HCT116 (cell line): ENCODE measurements at regions not wholly inside any gene's neighbourhood (a gene's known extent, or its start where the extent isn't known, plus 50 kb on each side); places are given as distances from the start of the nearest gene placed in this dataset.

Experiments used
- ATAC-seq: fragments of 200-7000 bp; cut with Tn5 transposase; 2 replicates; pipeline ENCODE4 v1.9.1; 2020; ENCODE audit warnings: mild to moderate bottlenecking, moderate library complexity
- BruUV-seq: library from RNA; stranded (reverse); fragments of 400-500 nt; replicated peaks from 2 replicates; lab custom pipeline; 2021; lab: Mats Ljungman, UMichigan
- CTCF ChIA-PET: fragments of 300-600 bp; sonication (Branson Sonifier 250); formaldehyde crosslinking; loops from one replicate; lab custom pipeline; 2021; ENCODE audit warnings: antibody characterized with exemption; lab: Charles Lee
- POLR2A ChIA-PET: fragments of 300-600, 350-600 bp; sonication (Branson Sonifier 250); formaldehyde crosslinking; loops from one replicate; lab custom pipeline; 2021; ENCODE audit warnings: antibody characterized with exemption; lab: Charles Lee
- RAD21 ChIA-PET, 2 experiments: fragments of 300-600 bp; sonication (Branson Sonifier 250); formaldehyde crosslinking; loops; one replicate each; lab custom pipeline; 2023; ENCODE audit warnings: low total read pairs in 2 of 2; ENCODE audit not compliant: uncharacterized antibody in 2 of 2, unreplicated experiment in 2 of 2, low non-redundant PET in 1 of 2; lab: Charles Lee
- DNase-seq: peaks from one replicate; pipeline ENCODE4 v3.0.0-alpha.2; 2010; ENCODE audit warnings: low read depth, low spot score
- H2AFZ ChIP-seq: fragments of 200-600 bp; shearing (Covaris generic), sonication (generic); 2 replicates; pipeline ENCODE4 v1.6.1; 2017; ENCODE audit warnings: low read depth, mixed run types, mixed read lengths, antibody characterized with exemption, low read length; ENCODE audit not compliant: poor library complexity, severe bottlenecking
- H3K27ac ChIP-seq: 2 replicates; pipeline ENCODE4 v1.5.1; 2012; ENCODE audit warnings: low read depth, low read length
- H3K27me3 ChIP-seq: fragments of 200-600 bp; sonication (generic); 2 replicates; pipeline ENCODE4 v1.6.1; 2016; ENCODE audit warnings: mixed run types, low read length, mixed read lengths; ENCODE audit not compliant: insufficient read depth
- H3K36me3 ChIP-seq, 2 experiments: fragments of 200-500 bp in 1 of 2; fragments of 200-600 bp in 1 of 2; sonication (Bioruptor generic) in 1 of 2; sonication (generic) in 1 of 2; 2 replicates each; pipeline versions ENCODE4 v1.5.1 to v1.6.1; 2014 to 2016; ENCODE audit warnings: low read length in 2 of 2, inconsistent platforms in 1 of 2, mixed read lengths in 1 of 2, mixed run types in 1 of 2; ENCODE audit not compliant: insufficient read depth in 2 of 2, control insufficient read depth in 1 of 2
- H3K4me1 ChIP-seq, 2 experiments: fragments of 200-600 bp in 1 of 2; sonication (generic) in 1 of 2; 2 replicates each; pipeline versions ENCODE4 v1.5.1 to v1.6.1; 2012 to 2017; ENCODE audit warnings: low read length in 2 of 2, inconsistent platforms in 1 of 2, mild to moderate bottlenecking in 1 of 2, mixed read lengths in 1 of 2, mixed run types in 1 of 2, moderate library complexity in 1 of 2; ENCODE audit not compliant: insufficient read depth in 2 of 2, control insufficient read depth in 1 of 2
- H3K4me2 ChIP-seq: fragments of 200-600 bp; sonication (generic); 2 replicates; pipeline ENCODE4 v1.6.1; 2017; ENCODE audit warnings: mixed run types, low read length, mixed read lengths
- H3K4me3 ChIP-seq, 2 experiments: fragments of 200-600 bp in 1 of 2; sonication (generic) in 1 of 2; replicated peaks in 1 of 2; 2 replicates each; pipeline ENCODE4 v1.5.1; 2011 to 2016; ENCODE audit warnings: low read length in 2 of 2, control low read depth in 1 of 2, low read depth in 1 of 2, mild to moderate bottlenecking in 1 of 2, mixed read lengths in 1 of 2, mixed run types in 1 of 2
- H3K79me2 ChIP-seq: fragments of 200-600 bp; sonication (generic); 2 replicates; pipeline ENCODE4 v1.6.1; 2017; ENCODE audit warnings: mild to moderate bottlenecking, mixed run types, low read length, moderate library complexity, mixed read lengths; ENCODE audit not compliant: insufficient read depth
- H3K9ac ChIP-seq: fragments of 200-600 bp; sonication (generic); 2 replicates; pipeline ENCODE4 v1.6.1; 2016; ENCODE audit warnings: low read length, mixed read lengths
- H3K9me2 ChIP-seq: fragments of 200-600 bp; sonication (generic), shearing (Covaris generic); 2 replicates; pipeline ENCODE4 v1.6.1; 2017; ENCODE audit warnings: mixed run types, mild to moderate bottlenecking, moderate library complexity; ENCODE audit not compliant: insufficient read depth
- H3K9me3 ChIP-seq, 2 experiments: fragments of 200-500 bp in 1 of 2; fragments of 200-600 bp in 1 of 2; sonication (Bioruptor generic) in 1 of 2; sonication (generic) in 1 of 2; 2 replicates each; pipeline ENCODE4 v1.6.1; 2014 to 2017; ENCODE audit warnings: low read length in 2 of 2, mixed read lengths in 2 of 2, inconsistent platforms in 1 of 2, low read depth in 1 of 2, mild to moderate bottlenecking in 1 of 2, mixed run types in 1 of 2, moderate library complexity in 1 of 2; ENCODE audit not compliant: control insufficient read depth in 1 of 2, insufficient read depth in 1 of 2
- H4K20me1 ChIP-seq: fragments of 200-600 bp; sonication (generic), shearing (Covaris generic); 2 replicates; pipeline ENCODE4 v1.6.1; 2017; ENCODE audit warnings: mixed run types, mild to moderate bottlenecking, moderate library complexity; ENCODE audit not compliant: insufficient read depth
- CBX3 ChIP-seq: IDR thresholded peaks from 2 replicates; pipeline ENCODE4 v1.6.1; 2012; ENCODE audit warnings: low read depth
- CEBPB ChIP-seq: IDR thresholded peaks from 2 replicates; pipeline ENCODE4 v1.6.1; 2012; ENCODE audit warnings: low read depth
- CTCF ChIP-seq, 3 experiments: fragments of 200-600 bp in 1 of 3; sonication (generic) in 1 of 3; IDR thresholded peaks in 2 of 3; conservative IDR thresholded peaks in 1 of 3; 2 replicates each; pipeline ENCODE4 v1.5.1; 2012 to 2017; ENCODE audit warnings: low read depth in 2 of 3, low read length in 2 of 3, antibody characterized with exemption in 1 of 3, borderline replicate concordance in 1 of 3, control low read depth in 1 of 3, mild to moderate bottlenecking in 1 of 3, mixed read lengths in 1 of 3, mixed run types in 1 of 3, moderate library complexity in 1 of 3; ENCODE audit not compliant: insufficient read depth in 1 of 3
- EGR1 ChIP-seq: IDR thresholded peaks from 2 replicates; pipeline ENCODE4 v1.6.1; 2012; ENCODE audit warnings: low read depth
- ELF1 ChIP-seq: IDR thresholded peaks from 2 replicates; pipeline ENCODE4 v1.6.1; 2012; ENCODE audit warnings: low read depth, borderline replicate concordance
- EZH2 ChIP-seq: fragments of 200-600 bp; sonication (generic); IDR thresholded peaks from 2 replicates; pipeline ENCODE4 v1.6.1; 2017; ENCODE audit warnings: antibody characterized with exemption, mixed run types
- EZH2phosphoT487 ChIP-seq: fragments of 200-600 bp; IDR thresholded peaks from 2 replicates; pipeline ENCODE4 v1.6.1; 2018; ENCODE audit warnings: antibody characterized with exemption, borderline replicate concordance
- FOSL1 ChIP-seq: IDR thresholded peaks from 2 replicates; pipeline ENCODE4 v1.6.1; 2012; ENCODE audit warnings: low read depth
- MAX ChIP-seq: IDR thresholded peaks from 2 replicates; pipeline ENCODE4 v1.6.1; 2012
- POLR2A ChIP-seq: IDR thresholded peaks from 2 replicates; pipeline ENCODE4 v1.7.0; 2011; ENCODE audit warnings: borderline replicate concordance; ENCODE audit not compliant: insufficient read depth, insufficient read length; ENCODE audit errors: extremely low read depth
- RAD21 ChIP-seq: IDR thresholded peaks from 2 replicates; pipeline ENCODE4 v1.6.1; 2012; ENCODE audit warnings: low read depth, mild to moderate bottlenecking
- SP1 ChIP-seq: IDR thresholded peaks from 2 replicates; pipeline ENCODE4 v1.6.1; 2012; ENCODE audit warnings: low read depth
- SRF ChIP-seq: IDR thresholded peaks from 2 replicates; pipeline ENCODE4 v1.6.1; 2012; ENCODE audit warnings: low read depth
- TCF7L2 ChIP-seq: IDR thresholded peaks from 2 replicates; pipeline ENCODE4 v1.7.0; 2011; ENCODE audit warnings: borderline replicate concordance, inconsistent platforms; ENCODE audit not compliant: insufficient read depth, insufficient read length; ENCODE audit errors: extremely low read depth
- YY1 ChIP-seq: IDR thresholded peaks from 2 replicates; pipeline ENCODE4 v1.6.1; 2011; ENCODE audit warnings: low read length, low read depth, moderate library complexity, mild to moderate bottlenecking; ENCODE audit not compliant: insufficient replicate concordance; ENCODE audit errors: extremely low read depth
- intact Hi-C: fragments of 100-400 bp; cut with micrococcal nuclease; formaldehyde crosslinking; loops from 2 replicates; pipeline ENCODE4 v1.10.0; 2022

- no peaks in the 10 kb centered on the region for H3K36me3 ChIP-seq
- POLR2A ChIA-PET, result no interaction called here
- RAD21 ChIA-PET, result no interaction called here
- no peak overlapping the region for H3K4me2 ChIP-seq
- no peaks in the 10 kb centered on the region for H4K20me1 ChIP-seq
- intact Hi-C loops, result no loop called here
- no peak for DNase-seq
- peaks cover 16% of the 10 kb centered on the region; the same call in 1 of the 2 replicates for H3K27me3 ChIP-seq
- no peaks in the 10 kb centered on the region for H3K4me1 ChIP-seq
- no peak overlapping the region for H3K4me3 ChIP-seq
- no TSS peak for BruUV-seq
- no peaks in the 10 kb centered on the region for H3K9me2 ChIP-seq
- TF ChIP-seq EZH2 (no peak), ELF1 (no peak), YY1 (no peak), CBX3 (no peak), TCF7L2 (no peak), FOSL1 (no peak), MAX (no peak)
- H2AFZ ChIP-seq, result no peak overlapping the region
- H3K27ac ChIP-seq, result no peak overlapping the region
- H3K9ac ChIP-seq, result no peak overlapping the region
- no peak for ATAC-seq
- CTCF ChIA-PET, result interaction anchor here (1.1 to 2.8 kb wide), 6 partner anchors 13 to 324 kb away, joined by 3 to 8 read pairs (median 4); no protein-coding TSS in a partner anchor
- H3K9me3 ChIP-seq, result no peaks in the 10 kb centered on the region
- no peaks in the 10 kb centered on the region for H3K79me2 ChIP-seq
These were observed 65.2 kb upstream of the TRABD2B start for GRCh38 chr1:48062353-48062752.

GRCh38 chr1:48061162-48062136, 64.3 kb upstream of the TRABD2B start:
- BruUV-seq, result no TSS peak
- Histone ChIP-seq H2AFZ (no peak overlapping the region), H3K4me3 (no peak overlapping the region), H3K9ac (no peak overlapping the region), H3K9me2 (no peaks in the 10 kb centered on the region), H3K9me3 (no peaks in the 10 kb centered on the region), H3K36me3 (no peaks in the 10 kb centered on the region), H3K79me2 (no peaks in the 10 kb centered on the region), H3K4me2 (no peak overlapping the region), H3K27ac (no peak overlapping the region), H3K27me3 (peaks cover 16% of the 10 kb centered on the region; the same call in 1 of the 2 replicates), H3K4me1 (no peaks in the 10 kb centered on the region), H4K20me1 (no peaks in the 10 kb centered on the region)
- CTCF ChIA-PET, result interaction anchor here (0.6 to 2.8 kb wide), 12 partner anchors 9 to 343 kb away, joined by 3 to 17 read pairs (median 4); partner anchors contain the start of gene TRABD2B
- DNase-seq (peak; percentile 45), ATAC-seq (peak; percentile 86)
- intact Hi-C loops, result loop anchor here (1.0 kb wide), 2 partner anchors 64 to 323 kb away; partner anchors contain the start of gene TRABD2B
- peak; percentile 68 to 75 (median 74); a peak in 5 of 6 replicates for TF ChIP-seq CTCF (IDR thresholded peaks at IDR 0.05 in 2 of 3, conservative IDR thresholded peaks at IDR 0.05 in 1 of 3; ENCODE audit: borderline replicate concordance in 1 of 3, insufficient read depth in 1 of 3, low read depth in 2 of 3, low read length in 2 of 3)
- no peak for TF ChIP-seq SRF
- no peak for TF ChIP-seq EGR1
- TF ChIP-seq POLR2A, result no peak
- TF ChIP-seq ELF1, result no peak
- no peak for TF ChIP-seq CEBPB
- TF ChIP-seq SP1, result no peak
- TF ChIP-seq RAD21, result peak; percentile 74
- no peak for TF ChIP-seq YY1
- no peak for TF ChIP-seq CBX3
- TF ChIP-seq EZH2phosphoT487, result no peak
- RAD21 ChIA-PET, result no interaction called here
- POLR2A ChIA-PET, result no interaction called here
